CD4-positive, alpha-beta T cell treated with Interferon gamma for 1 hour (primary cell): ENCODE measurements at regions not wholly inside any gene's neighbourhood (a gene's known extent, or its start where the extent isn't known, plus 50 kb on each side); places are given as distances from the start of the nearest gene placed in this dataset.
"Not testable (repeated sequence)": the region's sequence is repeated elsewhere in the genome, so short reads cannot be mapped to it uniquely, and the experiment has no call there.

ENCODE experiments used
- DNase-seq: peaks from one replicate; pipeline ENCODE4 v3.0.0-alpha.2; 2020

DNA sequence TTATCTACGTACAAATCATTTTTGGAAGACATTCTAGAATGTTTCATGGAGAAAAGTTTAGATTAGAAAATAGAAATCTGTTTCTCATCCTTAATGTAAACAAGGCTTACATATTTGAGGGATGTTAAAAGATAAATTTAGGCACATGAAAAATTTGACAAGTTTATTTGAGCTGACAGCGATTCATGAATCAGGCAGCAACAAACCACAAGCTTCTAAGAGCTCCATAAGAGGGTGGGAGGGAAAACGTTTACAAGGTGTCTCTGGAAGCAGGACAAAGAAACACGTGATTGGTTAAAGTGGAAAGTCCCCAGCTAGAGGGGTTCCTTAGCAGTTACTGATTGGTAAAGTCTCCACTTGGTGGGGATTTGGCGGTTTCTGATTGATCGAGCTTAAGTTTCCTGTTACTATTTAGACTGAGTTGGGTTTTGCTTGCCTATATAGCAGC is 228.9 kb upstream of the PITRM1 start:
- DNase-seq: no peak

DNA sequence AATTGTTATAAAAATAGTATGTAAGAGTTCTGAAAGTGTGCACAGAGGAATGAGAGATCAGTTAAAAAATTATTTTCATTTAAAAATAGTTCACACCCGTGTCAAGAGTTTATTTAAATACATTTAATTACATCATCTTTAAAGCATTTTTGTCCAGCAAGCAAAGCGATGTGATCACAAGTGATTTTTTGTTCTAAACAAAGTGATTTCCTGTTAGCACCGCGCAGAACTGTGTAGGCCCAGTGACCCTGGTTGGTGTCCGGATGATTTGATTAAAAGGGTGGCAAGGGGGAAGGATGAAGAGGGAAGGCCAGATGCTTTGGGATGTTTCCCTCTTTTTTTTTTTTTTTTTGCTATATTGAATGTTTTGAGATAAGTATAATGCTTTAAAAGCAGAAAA is 227.8 kb upstream of the PITRM1 start:
- no peak for DNase-seq

DNA sequence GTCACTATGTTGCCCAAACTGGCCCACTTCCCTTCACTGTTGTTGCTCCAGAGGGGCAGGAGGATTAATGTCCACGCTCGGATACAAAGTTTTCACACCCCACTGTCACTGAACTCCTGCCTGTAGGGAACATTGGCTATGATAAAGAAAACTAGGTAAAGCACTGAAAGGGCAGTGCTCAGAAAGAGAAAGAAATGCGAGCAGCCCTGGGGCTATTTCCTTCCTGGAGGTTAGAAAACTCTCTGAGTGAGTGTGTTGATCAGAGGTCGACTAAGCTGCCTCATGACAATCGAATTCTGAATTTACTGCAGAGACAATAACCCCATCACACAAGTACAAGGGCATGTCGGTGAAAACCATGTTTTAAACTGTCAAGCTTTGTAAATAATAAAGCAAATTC is 227.2 kb upstream of the PITRM1 start:
- no peak for DNase-seq

DNA sequence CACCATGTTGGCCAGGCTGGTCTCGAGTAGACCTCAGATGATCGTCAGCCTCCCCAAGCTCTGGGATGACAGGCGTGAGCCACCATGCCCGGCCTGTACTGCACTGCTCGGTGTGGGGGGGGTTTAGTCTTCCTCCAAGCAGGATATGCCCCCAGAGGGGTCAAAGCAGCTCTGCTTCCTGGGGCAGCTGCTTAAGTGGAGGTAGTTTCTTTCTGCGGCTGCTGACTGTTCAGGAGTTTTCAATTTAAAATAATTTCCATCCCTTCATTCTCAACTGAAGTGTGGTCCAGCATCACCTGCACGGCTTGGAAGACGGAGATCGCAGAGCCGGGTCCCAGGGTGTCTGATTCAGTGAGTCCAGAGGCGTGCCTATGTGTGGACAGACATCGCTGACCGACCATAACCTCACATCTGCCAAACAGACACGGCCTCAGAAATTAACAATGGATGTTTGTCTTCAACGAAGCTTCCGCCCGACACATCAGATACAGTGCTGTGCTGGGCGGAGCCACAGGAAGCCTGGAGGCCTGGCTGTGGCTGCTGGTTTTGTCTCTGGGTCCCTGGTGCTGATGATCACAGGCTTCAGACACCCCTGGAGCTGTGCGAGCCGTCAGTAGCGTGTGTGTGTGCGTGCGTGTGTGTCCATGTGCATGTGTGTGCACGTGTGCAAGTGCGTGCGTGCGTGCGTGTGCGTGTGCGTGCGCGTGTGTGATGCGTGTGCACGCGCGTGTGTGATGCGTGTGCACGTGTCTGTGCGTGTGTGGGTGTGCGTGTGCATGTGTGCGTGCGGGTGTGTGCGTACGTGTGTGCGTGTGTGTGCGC is 226.5 kb upstream of the PITRM1 start:
- no peak for DNase-seq

DNA sequence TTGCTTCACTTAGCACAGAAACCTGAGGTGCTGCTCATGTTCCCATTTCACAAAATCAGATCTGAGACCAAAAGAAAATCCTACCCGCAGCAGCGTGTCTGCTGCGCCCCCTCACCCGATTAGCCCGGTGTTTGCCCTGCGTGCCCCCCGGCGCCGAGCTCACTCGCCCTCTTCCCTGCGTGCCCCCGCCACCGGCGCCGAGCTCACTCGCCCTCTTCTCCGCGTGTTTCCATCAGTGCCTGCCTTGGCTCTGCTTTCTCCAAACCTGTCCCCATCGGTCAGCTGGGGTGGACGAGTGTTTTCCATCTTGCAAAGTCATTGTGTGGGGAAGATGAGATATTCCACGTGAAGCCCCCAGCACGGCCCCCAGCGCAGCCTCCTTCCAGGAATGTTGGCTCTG is 225.3 kb upstream of the PITRM1 start:
- DNase-seq: no peak

DNA sequence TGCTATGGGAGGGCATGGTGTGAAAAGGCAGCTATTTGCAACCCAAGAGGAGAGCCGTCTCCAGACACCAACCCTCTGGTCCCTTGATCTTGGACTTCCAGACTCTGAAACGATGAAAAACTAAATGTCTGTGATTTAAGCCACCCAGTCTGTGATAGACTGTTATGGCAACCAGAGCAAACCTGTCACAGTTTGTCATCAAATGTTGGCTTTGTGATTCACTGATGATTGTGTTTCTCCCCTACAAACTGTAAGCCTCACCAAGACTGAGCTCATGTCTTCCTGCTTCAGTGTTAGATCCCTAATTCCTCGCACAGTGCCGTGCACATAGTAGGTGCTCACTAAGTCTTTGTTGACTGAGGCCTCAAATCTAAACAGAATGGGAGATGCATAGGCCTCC is 224.6 kb upstream of the PITRM1 start:
- DNase-seq: no peak

DNA sequence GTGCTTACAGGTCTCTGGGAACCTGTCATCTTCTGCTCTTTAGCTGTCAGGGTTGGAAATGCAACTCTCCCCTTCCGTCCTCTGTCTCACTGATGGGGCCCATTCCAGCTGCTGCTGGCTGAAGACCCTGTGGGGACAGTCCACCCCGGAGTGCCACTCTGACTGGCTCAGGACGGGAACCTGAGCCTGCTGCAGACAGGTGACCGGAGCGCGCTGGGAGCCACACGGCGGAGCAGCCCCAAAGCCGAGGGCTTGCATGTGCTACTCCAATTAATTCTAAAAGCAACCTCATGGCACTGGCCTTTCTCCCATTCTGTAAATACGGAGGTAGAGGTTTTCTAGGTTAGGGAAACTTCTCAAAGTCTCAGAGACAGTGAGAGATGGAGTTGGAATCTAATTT is 223.5 kb upstream of the PITRM1 start:
- no peak for DNase-seq

DNA sequence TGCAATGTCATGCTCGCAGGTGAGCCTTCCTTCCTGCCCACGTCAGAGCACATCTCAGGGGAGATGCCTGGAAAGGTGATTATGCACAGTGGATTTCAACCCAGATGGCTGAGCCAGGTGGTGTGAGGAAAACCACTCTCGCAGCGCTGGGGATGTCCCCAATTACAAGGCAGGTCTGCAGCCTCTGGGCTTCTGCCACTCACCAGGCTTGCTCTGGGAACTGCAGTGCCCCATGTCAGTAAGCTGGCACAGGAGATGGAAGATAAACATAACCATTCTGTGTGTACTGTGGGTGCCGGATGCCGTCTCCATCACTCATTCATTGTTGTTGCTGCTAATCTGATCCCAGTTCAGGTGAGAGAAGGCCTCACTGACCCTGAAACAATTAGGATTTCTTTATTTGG is 222.9 kb upstream of the PITRM1 start:
- DNase-seq: no peak

DNA sequence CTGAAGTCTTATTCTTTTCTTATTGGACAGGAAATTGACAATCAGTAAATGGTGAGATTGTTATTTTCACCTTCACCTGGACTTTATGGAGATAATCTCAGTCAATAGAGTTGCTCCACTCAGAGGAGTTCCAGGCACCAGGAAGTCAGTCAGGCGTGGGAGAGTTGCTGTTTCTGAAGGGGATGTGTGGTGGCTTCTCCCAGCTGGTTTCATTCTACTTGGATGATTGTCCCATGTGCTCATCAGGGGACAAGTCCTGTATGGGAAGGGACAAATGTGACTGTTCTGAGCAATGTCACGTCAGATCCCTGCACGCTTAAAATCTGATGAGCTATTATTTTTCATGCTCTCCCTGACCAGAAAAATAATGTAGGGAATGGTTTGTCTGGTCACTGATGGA is 222.5 kb upstream of the PITRM1 start:
- no peak for DNase-seq

DNA sequence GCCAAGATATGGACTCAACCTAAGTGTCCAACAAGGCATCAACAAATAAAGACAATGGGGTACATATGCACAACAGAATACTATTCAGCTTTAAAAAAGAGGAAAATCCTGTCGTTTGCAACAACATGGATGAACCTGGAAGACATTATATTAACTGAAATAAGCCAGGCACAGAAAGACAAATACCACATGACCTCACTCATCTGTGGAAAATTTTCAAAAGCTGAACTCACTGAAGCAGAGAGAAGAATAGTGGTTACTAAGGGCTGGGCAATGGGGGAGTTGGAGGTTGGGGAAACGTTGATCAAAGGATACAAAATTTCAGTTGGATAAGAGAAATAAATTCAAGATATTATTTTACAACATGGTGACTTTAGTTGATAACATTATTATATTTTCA is 221.4 kb upstream of the PITRM1 start:
- DNase-seq: no peak

DNA sequence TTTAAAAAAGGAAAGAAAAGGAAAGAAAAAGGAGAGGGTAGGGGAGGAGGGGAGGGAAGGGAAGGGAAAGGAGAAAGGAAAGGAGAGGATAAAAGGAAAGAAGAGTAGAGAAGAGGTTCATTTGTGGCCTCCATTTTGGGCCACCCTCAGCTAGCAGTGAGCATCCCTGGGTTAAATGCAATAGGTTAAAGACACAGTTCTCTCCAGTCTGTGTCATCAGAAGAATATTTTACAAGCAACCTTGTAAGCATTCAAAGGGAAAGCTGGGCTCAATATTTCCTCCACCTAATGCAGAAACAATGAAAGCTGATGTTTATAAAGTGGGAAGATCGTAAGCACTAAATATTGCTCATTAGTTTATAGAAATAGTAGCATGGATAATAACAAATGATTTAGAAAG is 219.1 kb upstream of the PITRM1 start:
- no peak for DNase-seq

DNA sequence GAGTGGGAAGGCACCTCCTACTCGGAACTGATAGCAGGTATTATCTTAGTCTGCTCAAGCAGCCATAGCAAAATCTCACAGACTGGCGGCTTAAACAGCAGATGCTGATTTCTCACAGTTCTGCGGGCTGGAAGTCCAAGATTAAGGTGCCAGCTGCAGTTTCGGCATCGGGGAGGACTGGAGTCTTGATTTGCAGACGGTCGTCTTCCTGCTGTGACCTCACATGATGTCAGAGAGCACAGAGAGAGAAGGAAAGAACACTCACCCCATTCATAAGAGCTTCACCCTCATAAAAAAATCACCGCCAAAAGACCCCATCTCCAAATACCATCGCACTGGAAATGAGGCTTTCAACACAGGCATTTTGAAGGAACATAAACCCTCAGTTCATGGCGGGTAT is 216.5 kb upstream of the PITRM1 start:
- no peak for DNase-seq

DNA sequence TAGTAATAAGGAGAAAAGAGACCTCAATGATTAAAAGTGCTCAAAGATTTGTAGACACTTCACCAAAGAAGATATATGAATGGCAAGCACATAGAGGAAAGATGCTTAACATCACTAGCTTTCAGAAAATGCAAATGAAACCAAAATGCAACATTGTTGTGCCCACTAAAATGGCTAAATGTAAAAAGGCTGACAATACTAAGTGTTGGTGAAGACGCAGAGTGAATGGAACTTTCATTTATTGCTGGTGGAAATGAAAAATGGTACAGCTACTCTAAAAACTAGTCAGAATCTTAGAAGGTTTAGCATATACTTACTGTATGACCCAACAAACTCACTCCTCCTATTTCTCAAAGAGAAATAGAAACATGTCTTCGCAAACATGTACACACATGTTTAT is 212.9 kb upstream of the PITRM1 start:
- no peak for DNase-seq

DNA sequence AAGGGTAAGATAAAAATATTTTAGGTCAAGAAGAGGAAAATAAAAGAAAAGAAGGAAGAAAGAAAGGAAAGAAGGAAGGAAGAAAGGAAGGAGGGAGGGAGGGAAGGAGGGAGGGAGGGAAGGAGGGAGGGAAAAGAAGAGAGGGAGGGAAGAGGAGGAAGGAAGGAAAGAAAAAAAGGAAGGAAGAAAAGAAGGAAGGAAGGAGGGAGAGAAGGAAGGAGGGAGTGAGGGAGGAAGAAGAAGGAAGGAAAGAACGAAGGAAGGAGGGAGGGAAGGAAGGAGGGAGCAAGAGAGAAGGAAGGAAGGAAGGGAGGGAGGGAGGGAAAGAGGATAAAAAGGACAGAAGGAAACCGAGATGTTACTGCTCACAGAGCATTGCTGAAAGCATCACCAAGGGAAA is 209.5 kb upstream of the PITRM1 start:
- no peak for DNase-seq

DNA sequence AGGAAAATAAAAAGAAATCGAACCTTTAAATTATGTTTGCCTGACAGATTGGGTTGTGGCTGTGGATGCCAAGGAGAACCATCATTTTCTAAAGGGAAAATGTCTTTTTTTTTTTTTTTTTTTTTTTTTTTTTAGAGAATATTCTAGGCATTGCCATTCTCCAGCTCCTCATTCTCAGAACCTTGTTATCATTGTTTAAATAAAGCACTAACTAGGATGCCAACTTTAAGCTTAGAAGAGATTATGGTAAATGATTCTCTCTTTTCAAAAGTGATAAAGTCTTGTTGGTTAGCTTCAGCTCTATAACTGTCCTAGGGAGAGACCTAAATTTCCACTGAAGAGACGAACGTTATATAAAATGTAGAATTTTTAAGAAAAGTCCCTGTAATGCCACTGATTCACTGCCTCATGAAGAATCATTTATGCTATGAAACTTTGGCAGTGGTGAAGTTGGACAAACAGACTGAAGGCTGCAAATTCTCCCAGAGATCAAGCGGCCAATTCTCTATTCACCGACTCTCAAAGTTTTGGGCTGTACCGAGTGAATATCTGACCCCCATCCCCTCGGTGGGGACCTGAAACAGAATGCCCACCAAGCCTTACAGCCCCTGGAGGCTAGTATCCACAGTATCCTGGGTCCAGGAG is 207.9 kb upstream of the PITRM1 start:
- DNase-seq: no peak

DNA sequence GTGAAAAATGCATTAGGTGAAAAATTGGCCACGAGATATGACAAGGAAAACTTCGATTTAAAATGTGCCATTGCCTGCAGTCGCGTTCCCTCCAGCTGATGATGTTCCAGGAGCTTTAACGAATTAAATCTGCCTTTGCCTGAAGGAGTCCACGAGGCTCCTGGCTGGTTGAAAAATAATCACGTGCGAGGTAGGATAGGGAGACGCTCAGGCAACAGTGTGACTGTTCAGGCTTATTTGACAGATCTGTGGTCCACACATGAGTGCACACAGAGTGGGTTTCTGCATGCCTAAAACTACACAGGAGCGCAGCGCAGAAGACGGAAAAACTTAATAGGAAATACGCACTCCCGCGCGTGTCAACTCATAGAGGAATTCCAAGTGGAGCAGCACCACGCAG is 204.0 kb upstream of the PITRM1 start:
- DNase-seq: no peak

DNA sequence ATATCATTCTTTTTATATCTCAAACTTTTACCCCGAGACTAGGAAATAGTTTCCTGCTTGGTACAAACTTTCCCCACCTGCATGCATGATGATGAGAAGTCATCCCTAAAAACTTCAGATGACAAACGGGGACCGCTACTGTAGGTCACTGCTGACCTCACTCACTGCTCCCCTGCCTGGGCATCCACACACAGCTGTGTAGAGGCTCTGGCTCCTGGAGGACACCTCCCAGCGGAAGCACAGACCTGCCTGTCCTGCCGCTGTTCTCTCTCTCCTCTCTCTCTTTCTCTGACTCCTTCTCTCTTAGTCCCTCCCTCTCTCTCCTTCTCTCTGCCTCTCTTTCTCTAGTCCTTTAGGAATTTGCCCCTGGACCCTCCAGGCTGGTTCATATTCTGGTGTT is 202.9 kb upstream of the PITRM1 start:
- DNase-seq: no peak

DNA sequence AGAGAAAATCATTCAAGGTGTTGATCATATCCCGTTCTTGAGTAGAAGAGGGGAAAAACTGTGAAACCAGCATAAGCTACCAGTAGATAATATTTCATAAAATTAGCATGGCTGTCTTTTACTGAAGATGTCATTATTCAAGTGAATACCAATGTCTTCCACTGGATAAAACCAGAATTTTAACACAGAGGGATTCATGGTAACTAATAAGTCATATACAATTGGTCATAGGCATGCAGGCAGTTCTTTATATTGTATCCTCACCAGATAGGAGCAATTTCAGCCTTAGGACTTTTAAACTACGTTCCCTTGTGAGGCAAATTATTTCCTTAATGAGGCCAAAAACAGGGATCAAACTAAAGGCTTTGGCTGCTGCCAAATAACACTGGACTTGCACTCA is 202.3 kb upstream of the PITRM1 start:
- no peak for DNase-seq

DNA sequence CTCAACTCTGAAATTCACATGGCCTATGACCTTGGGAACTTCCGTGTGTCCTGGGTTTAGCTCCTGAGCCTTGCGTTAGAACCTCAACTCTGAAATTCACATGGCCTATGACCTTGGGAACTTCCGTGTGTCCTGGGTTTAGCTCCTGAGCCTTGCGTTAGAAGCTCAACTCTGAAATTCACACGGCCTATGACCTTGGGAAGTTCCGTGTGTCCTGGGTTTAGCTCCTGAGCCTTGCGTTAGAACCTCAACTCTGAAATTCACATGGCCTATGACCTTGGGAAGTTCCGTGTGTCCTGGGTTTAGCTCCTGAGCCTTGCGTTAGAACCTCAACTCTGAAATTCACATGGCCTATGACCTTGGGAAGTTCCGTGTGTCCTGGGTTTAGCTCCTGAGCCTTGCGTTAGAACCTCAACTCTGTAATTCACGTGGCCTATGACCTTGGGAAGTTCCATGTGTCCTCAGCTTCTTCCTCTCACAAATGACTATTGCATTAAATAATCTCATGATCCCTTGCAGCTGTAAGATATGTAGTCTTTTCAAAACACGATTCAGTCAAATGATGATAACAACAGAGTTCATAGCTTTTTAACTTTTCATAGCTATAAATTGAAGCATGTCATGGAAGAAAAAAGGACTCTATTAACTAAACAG is 200.9 kb upstream of the PITRM1 start:
- not testable (repeated sequence) for DNase-seq

DNA sequence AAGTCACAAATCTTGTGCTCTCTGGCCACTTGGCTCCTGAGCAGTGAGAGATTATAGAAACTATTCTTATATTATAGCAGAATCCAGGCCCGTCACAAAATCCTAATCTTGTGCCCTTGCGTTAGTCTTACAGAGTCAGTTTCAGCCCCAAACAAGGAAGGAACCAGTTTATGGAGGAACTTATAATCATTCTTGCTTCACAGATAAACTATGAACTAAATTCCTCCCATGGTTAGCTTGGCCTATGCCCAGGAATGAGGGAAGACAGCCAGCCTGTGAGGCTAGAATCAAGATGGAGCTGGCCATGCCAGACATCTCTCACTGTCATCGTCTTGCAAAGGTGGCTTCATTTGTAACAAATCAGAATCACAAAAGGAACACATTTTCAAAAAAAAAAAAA is 199.7 kb upstream of the PITRM1 start:
- DNase-seq: no peak

DNA sequence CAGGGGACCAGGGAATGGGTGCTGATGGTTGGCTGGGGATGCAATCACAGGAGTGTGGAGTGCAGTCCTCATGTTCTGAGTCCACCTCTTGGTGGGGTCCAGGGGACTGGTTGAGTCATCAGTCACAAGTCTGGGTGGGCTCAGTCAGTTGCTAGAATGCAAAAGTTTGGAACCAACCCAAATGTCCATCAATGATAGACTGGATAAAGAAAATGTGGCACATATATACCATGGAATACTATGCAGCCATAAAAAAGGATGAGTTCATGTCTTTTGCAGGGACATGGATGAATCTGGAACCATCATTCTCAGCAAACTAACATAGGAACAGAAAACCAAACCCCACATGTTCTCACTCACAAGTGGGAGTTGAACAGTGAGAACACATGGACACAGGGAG is 199.0 kb upstream of the PITRM1 start:
- not testable (repeated sequence) for DNase-seq

DNA sequence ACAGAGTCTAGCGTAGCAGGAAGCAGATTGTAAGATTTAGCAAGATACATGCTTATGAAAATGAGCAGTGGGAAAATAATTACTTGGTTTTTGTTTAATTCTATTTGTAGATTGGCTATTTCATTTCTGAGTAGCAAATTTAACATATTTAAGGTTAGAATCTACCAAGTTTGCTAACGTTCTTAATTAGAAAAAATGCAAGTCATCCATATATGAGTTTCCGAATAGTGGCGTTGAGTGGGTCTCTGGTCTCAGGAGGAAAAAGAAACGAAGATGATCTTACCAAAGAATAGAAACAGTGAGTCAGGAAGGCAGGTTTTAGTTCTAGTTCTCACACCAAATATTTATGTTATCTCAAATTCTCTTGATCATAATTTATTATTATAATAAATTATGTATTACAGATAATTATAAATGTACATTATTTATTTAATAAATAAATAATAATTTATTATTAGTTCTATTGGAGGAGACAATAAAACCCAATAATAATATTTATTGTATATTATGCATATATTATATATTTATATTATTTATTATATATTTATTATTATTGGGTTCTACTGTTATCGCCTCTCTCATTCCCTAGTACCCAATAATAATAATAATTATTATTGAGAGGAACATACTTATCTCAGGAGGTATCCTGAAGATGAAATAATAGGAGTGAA is 194.3 kb upstream of the PITRM1 start:
- DNase-seq: no peak

DNA sequence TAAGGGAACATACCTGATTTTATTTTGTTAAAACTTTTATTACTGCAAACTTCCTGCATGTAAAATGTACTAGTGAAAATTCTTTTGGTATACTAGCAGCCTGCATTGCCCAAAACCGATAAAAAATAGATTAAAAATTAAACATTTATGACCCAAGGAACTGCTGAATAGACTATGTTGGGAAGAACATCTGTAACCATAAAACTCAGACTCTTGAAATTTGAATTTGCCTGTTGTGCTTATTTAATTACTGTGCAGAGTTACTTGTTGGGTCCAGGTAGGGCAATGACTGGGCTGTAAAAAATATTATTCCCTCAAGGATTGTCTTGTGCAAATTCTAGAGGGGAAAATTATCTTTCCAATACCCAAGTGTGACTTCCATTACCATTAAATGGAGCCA is 193.5 kb upstream of the PITRM1 start:
- DNase-seq: no peak

DNA sequence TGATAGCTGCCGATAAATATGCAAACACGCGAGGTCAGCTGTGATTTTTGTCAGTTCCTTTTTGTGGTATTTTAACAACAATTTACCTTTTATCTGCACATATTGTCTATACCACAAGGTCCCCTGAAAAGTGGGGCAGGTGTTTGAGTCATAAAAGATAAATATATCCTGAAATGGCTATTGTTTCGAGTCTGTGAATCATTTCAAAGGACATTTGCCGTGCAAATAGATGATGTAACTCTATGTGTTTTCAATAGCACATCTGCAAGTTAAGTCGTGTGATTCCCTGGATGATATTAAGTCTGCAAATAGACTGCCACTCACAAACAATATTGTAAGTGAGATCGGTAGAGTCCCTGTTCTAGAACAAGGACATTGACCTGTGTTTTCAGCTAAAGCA is 193.0 kb upstream of the PITRM1 start:
- DNase-seq: no peak
